Body of pancreas (tissue), 4 donors: ENCODE measurements at regions not wholly inside any gene's neighbourhood (a gene's known extent, or its start where the extent isn't known, plus 50 kb on each side); places are given as distances from the start of the nearest gene placed in this dataset.

Experiments used
- CTCF ChIP-seq, 7 experiments: fragments of 450-650 bp in 4 of 7; fragments of 200-600 bp in 3 of 7; sonication (generic) in 3 of 7; IDR thresholded peaks; one replicate each; pipeline ENCODE4 v1.5.1; 2016 to 2019; ENCODE audit warnings: antibody characterized with exemption in 7 of 7
- POLR2A ChIP-seq, 3 donors: fragments of 450-650 bp; IDR thresholded peaks; one replicate each; pipeline ENCODE4 v1.6.1; 2016; ENCODE audit warnings: antibody characterized with exemption in 3 of 3, mild to moderate bottlenecking in 2 of 3

GRCh38 chr18:75694292-75694691 lies 266.8 kb upstream of the SMIM21 start:
- TF ChIP-seq CTCF (IDR thresholded peaks at IDR 0.05) = no peak
- no peak for TF ChIP-seq POLR2A (IDR thresholded peaks at IDR 0.05)
